ENCODE measurements at regions not wholly inside any gene's neighbourhood (a gene's known extent, or its start where the extent isn't known, plus 50 kb on each side); places are given as distances from the start of the nearest gene placed in this dataset.

DNA sequence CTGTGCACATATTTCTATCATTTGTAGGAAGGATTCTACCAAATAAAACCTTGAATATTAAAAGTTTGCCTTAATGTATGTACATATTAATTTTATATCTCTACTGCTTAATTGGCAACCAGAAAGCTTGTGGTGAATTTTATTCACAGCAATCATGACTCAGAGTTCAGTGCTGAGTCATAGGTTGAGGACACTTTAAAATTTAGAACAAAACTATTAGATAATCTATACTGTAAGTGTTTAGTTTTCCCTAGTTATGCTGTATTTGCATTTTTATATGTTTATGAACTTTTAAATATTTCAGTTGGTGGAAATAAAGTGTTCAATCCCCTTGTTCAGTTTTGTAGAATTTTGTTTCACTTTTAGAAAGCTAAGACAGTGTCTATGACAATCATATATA is 841.5 kb downstream of the KCNT2 start:
- H3K27ac ChIP-seq (ENCODE audit: low read length) = no peak overlapping the region
- H3K4me3 ChIP-seq (ENCODE audit: low read length) = no peak overlapping the region
- no peak overlapping the region for H3K9ac ChIP-seq (ENCODE audit: low read depth, low read length)
- H3K27me3 ChIP-seq (ENCODE audit: insufficient read depth, low read length) = no peaks in the 10 kb centered on the region
- no peaks in the 10 kb centered on the region for H3K36me3 ChIP-seq (ENCODE audit: insufficient read depth, low read depth, low read length)
- no peaks in the 10 kb centered on the region for H3K9me3 ChIP-seq (ENCODE audit: insufficient read depth, low read depth, low read length)
- H3K4me1 ChIP-seq (ENCODE audit: insufficient read depth, low read length) = no peaks in the 10 kb centered on the region

DNA sequence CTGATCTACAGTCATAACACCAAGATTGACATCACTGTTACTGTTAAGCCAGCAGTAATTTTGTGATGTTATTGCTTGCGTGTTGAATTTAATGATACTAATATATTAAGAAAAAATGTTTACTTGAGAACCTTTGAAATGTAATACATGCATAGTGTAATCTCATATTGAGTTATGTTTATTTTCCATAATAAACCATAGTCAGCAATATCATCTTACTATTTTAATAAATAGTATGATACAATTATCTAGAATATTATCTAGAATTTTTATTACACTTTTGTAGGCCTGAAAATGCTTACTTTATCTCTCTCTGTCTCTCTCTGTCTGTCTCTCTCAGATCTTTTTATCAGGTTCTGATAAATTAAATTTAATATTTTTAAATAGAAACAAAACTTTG is 843.1 kb downstream of the KCNT2 start:
- Histone ChIP-seq H3K9ac (ENCODE audit: low read depth, low read length) (no peak overlapping the region), H3K4me1 (ENCODE audit: insufficient read depth, low read length) (no peaks in the 10 kb centered on the region), H3K27me3 (ENCODE audit: insufficient read depth, low read length) (no peaks in the 10 kb centered on the region), H3K4me3 (ENCODE audit: low read length) (no peak overlapping the region), H3K9me3 (ENCODE audit: insufficient read depth, low read depth, low read length) (no peaks in the 10 kb centered on the region), H3K36me3 (ENCODE audit: insufficient read depth, low read depth, low read length) (no peaks in the 10 kb centered on the region), H3K27ac (ENCODE audit: low read length) (no peak overlapping the region)

DNA sequence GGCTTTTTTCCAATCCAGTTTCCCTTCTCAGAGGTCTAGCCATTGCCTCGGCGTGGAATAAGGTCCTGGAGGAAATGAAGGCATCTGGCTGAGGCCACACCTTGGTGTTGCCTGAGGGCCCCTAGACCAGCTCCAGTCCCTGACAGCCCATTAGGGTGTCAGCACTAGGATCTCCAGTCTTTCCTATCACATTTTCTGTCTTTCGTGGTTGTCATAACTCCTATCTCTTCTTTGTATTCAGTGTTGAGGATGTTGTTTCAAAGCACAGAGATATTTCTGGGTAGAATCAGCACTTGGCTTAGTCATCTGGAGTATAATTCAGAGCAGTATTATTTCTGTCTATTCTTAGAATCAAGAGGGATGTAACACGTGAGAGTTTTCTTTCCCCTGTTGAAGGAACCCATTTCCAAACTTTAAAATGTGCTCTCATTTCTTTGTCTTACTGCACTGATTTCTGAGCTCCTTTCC is 844.3 kb downstream of the KCNT2 start:
- Histone ChIP-seq H3K4me3 (ENCODE audit: low read length) (no peak overlapping the region), H3K9ac (ENCODE audit: low read depth, low read length) (no peak overlapping the region), H3K4me1 (ENCODE audit: insufficient read depth, low read length) (no peaks in the 10 kb centered on the region), H3K27me3 (ENCODE audit: insufficient read depth, low read length) (no peaks in the 10 kb centered on the region), H3K36me3 (ENCODE audit: insufficient read depth, low read depth, low read length) (no peaks in the 10 kb centered on the region), H3K9me3 (ENCODE audit: insufficient read depth, low read depth, low read length) (no peaks in the 10 kb centered on the region), H3K27ac (ENCODE audit: low read length) (no peak overlapping the region)

DNA sequence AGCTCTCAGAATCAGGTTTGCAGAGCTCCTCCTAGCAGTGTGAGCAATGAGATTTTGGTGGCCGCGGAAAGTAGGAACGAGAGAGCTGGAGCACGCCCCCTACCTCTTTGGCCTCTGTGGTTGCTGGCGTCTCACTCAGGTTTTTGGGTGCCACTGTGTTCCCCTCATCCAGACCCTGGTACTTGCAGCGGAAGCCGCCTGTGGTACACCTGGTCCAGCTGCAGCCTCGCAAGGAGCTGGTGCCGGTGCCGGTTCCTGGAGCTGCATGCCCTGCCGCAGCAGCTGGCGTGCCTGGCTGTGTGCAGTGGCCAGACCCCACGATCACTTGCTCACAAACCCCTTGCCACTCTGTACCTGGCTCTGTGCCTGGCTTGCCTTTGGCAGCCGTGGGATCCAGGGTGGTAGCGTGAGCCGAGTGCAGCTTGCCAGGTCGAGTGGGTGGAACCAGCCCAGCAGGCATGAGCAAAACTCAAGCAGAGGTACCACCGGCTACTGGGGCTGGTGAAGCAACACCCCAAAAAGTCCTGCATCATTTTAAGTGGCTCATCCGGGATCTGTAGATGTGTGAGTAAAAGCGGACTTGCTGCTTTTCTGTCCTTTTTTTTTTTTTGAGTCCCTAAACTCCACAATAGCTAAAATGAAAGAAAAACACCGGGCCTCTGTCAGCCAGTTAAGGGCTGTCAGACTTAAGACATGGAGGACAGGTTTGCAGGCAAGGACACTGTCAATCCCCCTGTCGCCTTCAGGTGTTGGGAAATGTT is 844.9 kb downstream of the KCNT2 start:
- Histone ChIP-seq H3K4me3 (ENCODE audit: low read length) (no peak overlapping the region), H3K9me3 (ENCODE audit: insufficient read depth, low read depth, low read length) (no peaks in the 10 kb centered on the region), H3K36me3 (ENCODE audit: insufficient read depth, low read depth, low read length) (no peaks in the 10 kb centered on the region), H3K27ac (ENCODE audit: low read length) (no peak overlapping the region), H3K27me3 (ENCODE audit: insufficient read depth, low read length) (no peaks in the 10 kb centered on the region), H3K4me1 (ENCODE audit: insufficient read depth, low read length) (no peaks in the 10 kb centered on the region), H3K9ac (ENCODE audit: low read depth, low read length) (no peak overlapping the region)

DNA sequence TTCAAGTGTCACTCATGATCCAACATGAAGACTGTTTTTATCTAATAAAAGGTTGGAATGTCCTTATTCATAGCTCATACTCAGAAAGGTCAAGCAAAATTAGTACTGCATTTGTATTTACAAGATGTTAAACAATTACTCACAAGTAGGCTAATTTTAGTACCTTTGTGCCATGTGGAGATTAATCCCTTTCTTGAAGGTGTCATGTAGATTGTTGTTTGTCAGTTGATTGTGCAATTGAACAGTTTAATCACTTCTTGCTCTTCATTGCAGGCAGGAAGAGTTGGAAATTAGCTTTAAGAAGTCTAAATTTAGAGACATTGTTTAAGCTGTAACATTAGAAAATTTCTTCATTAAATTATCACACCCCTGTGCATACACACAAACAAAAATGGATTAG is 847.1 kb downstream of the KCNT2 start:
- Histone ChIP-seq H3K27ac (ENCODE audit: low read length) (no peak overlapping the region), H3K27me3 (ENCODE audit: insufficient read depth, low read length) (no peaks in the 10 kb centered on the region), H3K9ac (ENCODE audit: low read depth, low read length) (no peak overlapping the region), H3K4me3 (ENCODE audit: low read length) (no peak overlapping the region), H3K36me3 (ENCODE audit: insufficient read depth, low read depth, low read length) (no peaks in the 10 kb centered on the region), H3K9me3 (ENCODE audit: insufficient read depth, low read depth, low read length) (no peaks in the 10 kb centered on the region), H3K4me1 (ENCODE audit: insufficient read depth, low read length) (no peaks in the 10 kb centered on the region)

DNA sequence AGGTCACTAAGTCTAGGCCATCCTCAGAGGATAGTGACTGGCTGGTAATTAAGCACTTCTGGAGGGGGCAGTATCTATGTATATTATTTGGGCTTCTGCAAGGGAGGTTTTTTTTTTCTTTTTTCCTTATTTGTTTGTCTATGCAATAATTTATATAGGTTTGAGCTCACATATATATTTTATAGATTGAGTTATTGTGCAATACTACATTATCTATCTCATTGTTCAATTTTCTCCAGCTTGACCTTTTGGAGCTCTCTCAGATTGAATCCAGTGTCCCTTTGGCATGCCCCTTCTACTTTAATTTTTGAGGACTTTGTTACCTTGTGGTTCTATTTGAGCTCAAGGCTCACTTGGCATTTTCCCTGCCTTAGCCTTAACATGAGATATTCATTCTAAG is 852.1 kb downstream of the KCNT2 start:
- no peaks in the 10 kb centered on the region for H3K4me1 ChIP-seq (ENCODE audit: insufficient read depth, low read length)
- no peaks in the 10 kb centered on the region for H3K36me3 ChIP-seq (ENCODE audit: insufficient read depth, low read depth, low read length)
- no peaks in the 10 kb centered on the region for H3K27me3 ChIP-seq (ENCODE audit: insufficient read depth, low read length)
- H3K9ac ChIP-seq (ENCODE audit: low read depth, low read length) = no peak overlapping the region
- H3K9me3 ChIP-seq (ENCODE audit: insufficient read depth, low read depth, low read length) = no peaks in the 10 kb centered on the region
- no peak overlapping the region for H3K4me3 ChIP-seq (ENCODE audit: low read length)
- no peak overlapping the region for H3K27ac ChIP-seq (ENCODE audit: low read length)

DNA sequence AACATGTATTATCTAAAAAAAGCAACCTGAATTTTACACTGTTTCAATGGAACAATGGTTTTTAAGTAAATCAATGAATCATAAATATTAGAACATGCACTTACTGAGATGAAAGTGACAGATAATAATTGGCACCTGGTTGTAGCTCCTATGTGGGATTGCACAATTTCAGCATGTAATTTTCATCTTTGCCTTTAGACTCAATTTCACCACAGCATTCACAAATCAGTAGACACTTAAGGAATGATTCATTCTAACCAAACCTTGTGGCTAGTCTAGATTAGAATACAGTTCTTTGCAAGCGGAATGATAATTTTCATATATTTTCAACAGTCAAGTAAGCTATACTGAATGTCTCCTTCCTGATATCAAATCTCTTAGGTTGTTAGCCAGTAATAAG is 853.4 kb downstream of the KCNT2 start:
- no peaks in the 10 kb centered on the region for H3K9me3 ChIP-seq (ENCODE audit: insufficient read depth, low read depth, low read length)
- no peak overlapping the region for H3K9ac ChIP-seq (ENCODE audit: low read depth, low read length)
- H3K27me3 ChIP-seq (ENCODE audit: insufficient read depth, low read length) = no peaks in the 10 kb centered on the region
- H3K27ac ChIP-seq (ENCODE audit: low read length) = no peak overlapping the region
- no peaks in the 10 kb centered on the region for H3K4me1 ChIP-seq (ENCODE audit: insufficient read depth, low read length)
- H3K36me3 ChIP-seq (ENCODE audit: insufficient read depth, low read depth, low read length) = no peaks in the 10 kb centered on the region
- no peak overlapping the region for H3K4me3 ChIP-seq (ENCODE audit: low read length)

DNA sequence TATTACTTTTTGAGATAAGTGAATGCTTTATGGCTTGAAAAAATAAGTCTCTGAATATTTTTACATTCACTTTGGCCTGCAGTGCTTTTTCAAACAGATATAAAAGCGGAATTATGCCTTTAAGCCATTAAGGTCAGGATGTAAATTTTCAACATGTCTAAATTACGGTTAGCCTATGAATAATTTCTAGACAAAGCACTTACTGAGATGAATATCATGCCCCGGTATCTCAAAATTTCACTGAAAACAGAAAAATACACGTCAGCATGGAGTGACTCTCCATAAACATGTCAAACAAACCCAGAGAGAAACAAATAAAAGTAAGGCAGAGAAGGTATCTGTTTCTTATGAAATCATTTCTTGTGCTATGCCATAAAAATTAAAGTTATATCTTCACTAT is 853.9 kb downstream of the KCNT2 start:
- Histone ChIP-seq H3K9me3 (ENCODE audit: insufficient read depth, low read depth, low read length) (no peaks in the 10 kb centered on the region), H3K9ac (ENCODE audit: low read depth, low read length) (no peak overlapping the region), H3K27ac (ENCODE audit: low read length) (no peak overlapping the region), H3K27me3 (ENCODE audit: insufficient read depth, low read length) (no peaks in the 10 kb centered on the region), H3K4me3 (ENCODE audit: low read length) (no peak overlapping the region), H3K36me3 (ENCODE audit: insufficient read depth, low read depth, low read length) (no peaks in the 10 kb centered on the region), H3K4me1 (ENCODE audit: insufficient read depth, low read length) (no peaks in the 10 kb centered on the region)

DNA sequence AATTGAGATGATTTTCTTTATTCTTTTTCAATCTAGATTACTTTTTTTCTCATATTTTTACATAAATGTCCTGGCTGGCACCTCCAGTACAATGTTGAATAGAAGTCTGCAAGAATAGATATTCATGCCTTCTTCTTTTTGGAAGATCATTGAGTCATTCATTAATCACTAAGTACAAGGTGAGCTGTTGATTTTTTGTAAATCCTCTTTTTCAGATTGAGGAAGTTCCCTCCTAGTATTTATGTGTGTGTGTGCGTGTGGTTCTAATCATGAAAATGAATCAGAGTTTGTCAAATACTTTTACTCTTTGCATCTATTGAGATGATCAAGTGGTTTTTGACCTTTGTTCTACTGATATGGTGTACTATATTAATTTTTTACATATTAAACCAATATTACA is 859.3 kb downstream of the KCNT2 start:
- Histone ChIP-seq H3K9ac (ENCODE audit: low read depth, low read length) (no peak overlapping the region), H3K4me1 (ENCODE audit: insufficient read depth, low read length) (no peaks in the 10 kb centered on the region), H3K36me3 (ENCODE audit: insufficient read depth, low read depth, low read length) (no peaks in the 10 kb centered on the region), H3K27ac (ENCODE audit: low read length) (no peak overlapping the region), H3K4me3 (ENCODE audit: low read length) (no peak overlapping the region), H3K27me3 (ENCODE audit: insufficient read depth, low read length) (no peaks in the 10 kb centered on the region), H3K9me3 (ENCODE audit: insufficient read depth, low read depth, low read length) (no peaks in the 10 kb centered on the region)

DNA sequence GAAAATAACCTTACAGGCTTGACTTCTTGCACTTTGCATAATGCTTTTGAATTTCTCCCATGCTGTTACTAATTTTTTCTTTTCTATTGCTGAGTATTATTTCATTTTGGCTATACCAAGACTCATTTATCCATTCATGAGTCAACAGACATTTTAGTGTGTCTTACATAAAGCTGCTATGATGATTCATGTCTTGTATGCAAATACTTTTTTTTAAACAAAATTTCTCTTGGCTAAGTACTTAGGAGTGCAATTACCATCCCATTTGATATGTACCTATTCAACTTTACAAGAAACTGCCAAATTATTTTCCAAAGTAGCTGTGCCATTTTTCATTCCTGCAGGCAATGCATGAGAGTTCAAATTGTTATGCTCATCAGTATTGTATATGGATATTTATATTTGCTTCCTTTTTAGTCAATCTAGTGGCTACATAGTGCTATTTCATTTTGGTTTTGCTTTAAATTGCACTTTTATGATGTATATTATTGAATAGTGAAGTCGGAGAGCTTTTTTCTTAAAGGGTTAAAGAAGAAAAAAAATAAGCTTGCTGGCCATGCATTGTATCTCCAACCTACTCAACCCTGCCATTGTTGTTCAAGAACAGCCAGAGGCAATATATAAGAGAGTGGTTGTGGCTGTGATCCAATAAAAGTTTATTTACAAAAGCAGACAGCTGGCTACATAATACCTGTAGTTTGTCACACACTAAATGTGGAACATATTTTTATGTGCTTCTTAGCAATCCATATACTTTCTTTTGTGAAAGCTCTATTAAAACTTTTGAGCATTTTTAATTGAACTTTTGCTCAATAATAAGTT is 862.8 kb downstream of the KCNT2 start:
- Histone ChIP-seq H3K4me1 (ENCODE audit: insufficient read depth, low read length) (no peaks in the 10 kb centered on the region; the same call in 1 of the 2 replicates), H3K27ac (ENCODE audit: low read length) (no peak overlapping the region), H3K9me3 (ENCODE audit: insufficient read depth, low read depth, low read length) (no peaks in the 10 kb centered on the region), H3K4me3 (ENCODE audit: low read length) (no peak overlapping the region), H3K27me3 (ENCODE audit: insufficient read depth, low read length) (no peaks in the 10 kb centered on the region), H3K9ac (ENCODE audit: low read depth, low read length) (no peak overlapping the region), H3K36me3 (ENCODE audit: insufficient read depth, low read depth, low read length) (no peaks in the 10 kb centered on the region)

DNA sequence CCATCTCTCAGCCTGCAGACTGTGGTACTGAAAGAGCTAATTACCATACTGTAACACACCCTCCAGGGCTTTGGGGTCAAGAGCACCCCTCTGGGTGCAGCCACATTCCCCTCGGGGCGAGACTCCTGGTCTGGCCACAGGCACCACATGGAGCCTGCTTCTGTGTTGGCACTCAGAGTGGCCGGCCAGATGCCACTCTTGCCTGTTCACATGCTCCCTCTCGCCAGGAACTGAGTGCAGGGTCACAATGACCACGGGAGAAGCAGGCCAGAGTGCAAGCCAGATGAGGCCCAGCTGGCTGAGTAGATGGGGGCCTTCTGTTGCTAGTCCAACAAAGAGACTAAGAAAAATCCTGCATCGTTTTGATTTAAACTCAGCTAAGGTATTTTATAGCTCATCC is 864.0 kb downstream of the KCNT2 start:
- H3K9me3 ChIP-seq (ENCODE audit: insufficient read depth, low read depth, low read length) = no peaks in the 10 kb centered on the region
- H3K4me1 ChIP-seq (ENCODE audit: insufficient read depth, low read length) = no peaks in the 10 kb centered on the region; the same call in 1 of the 2 replicates
- H3K4me3 ChIP-seq (ENCODE audit: low read length) = no peak overlapping the region
- H3K27ac ChIP-seq (ENCODE audit: low read length) = no peak overlapping the region
- no peaks in the 10 kb centered on the region for H3K27me3 ChIP-seq (ENCODE audit: insufficient read depth, low read length)
- no peaks in the 10 kb centered on the region for H3K36me3 ChIP-seq (ENCODE audit: insufficient read depth, low read depth, low read length)
- no peak overlapping the region for H3K9ac ChIP-seq (ENCODE audit: low read depth, low read length)

DNA sequence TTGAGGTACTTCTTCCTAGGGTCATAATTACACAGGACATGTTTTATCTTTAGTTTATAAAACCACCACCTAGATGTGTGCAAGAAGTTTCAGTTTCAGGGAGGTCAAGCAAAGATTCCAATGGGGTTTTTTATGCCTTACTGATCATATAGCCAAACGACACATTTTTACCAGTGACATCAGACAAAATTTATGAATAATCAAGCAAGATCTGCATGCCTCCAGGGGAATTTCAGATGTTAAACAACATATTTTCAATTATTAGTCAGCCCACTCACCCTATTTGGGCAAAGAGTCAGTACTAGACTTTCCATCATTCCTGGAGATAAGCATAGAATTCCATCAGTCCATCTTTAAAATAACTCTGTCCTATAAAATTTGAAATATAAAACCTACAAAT is 867.4 kb downstream of the KCNT2 start:
- Histone ChIP-seq H3K9me3 (ENCODE audit: insufficient read depth, low read depth, low read length) (no peaks in the 10 kb centered on the region), H3K4me1 (ENCODE audit: insufficient read depth, low read length) (no peaks in the 10 kb centered on the region; the same call in 1 of the 2 replicates), H3K27me3 (ENCODE audit: insufficient read depth, low read length) (no peaks in the 10 kb centered on the region), H3K4me3 (ENCODE audit: low read length) (no peak overlapping the region), H3K9ac (ENCODE audit: low read depth, low read length) (no peak overlapping the region), H3K36me3 (ENCODE audit: insufficient read depth, low read depth, low read length) (no peaks in the 10 kb centered on the region), H3K27ac (ENCODE audit: low read length) (no peak overlapping the region)
